ENCODE measurements at regions not wholly inside any gene's neighbourhood (a gene's known extent, or its start where the extent isn't known, plus 50 kb on each side); places are given as distances from the start of the nearest gene placed in this dataset.
"Not testable (repeated sequence)": the region's sequence is repeated elsewhere in the genome, so short reads cannot be mapped to it uniquely, and the experiment has no call there.

- Histone ChIP-seq H3K27ac (no peak overlapping the region), H3K4me3 (peak overlapping the region; percentile 55)
- no peak for DNase-seq (ENCODE audit: low spot score)
Measured at GRCh38 chr11:129750343-129751292, 65.0 kb upstream of the TMEM45B start.

GRCh38 chr11:129751511-129751910, 64.1 kb upstream of the TMEM45B start:
- no peak for DNase-seq (ENCODE audit: low spot score)
- no peak overlapping the region for H3K4me3 ChIP-seq
- no peak for TF ChIP-seq CTCF (IDR thresholded peaks at IDR 0.05)
- H3K27ac ChIP-seq, result no peak overlapping the region

More at GRCh38 chr11:129750343-129751292, 65.0 kb upstream of the TMEM45B start:
- peak; percentile 99 for TF ChIP-seq CTCF (IDR thresholded peaks at IDR 0.05)

- not testable (repeated sequence) for H3K27ac ChIP-seq; DNase-seq (ENCODE audit: low spot score); H3K4me3 ChIP-seq
Measured at GRCh38 chr11:129763569-129763968, 52.1 kb upstream of the TMEM45B start.

- not testable (repeated sequence) for H3K4me3 ChIP-seq; DNase-seq (ENCODE audit: low spot score); H3K27ac ChIP-seq
Measured at GRCh38 chr11:129764204-129764603, 51.4 kb upstream of the TMEM45B start.

All from coronary artery (tissue), 2 donors.